ENCODE measurements at regions not wholly inside any gene's neighbourhood (a gene's known extent, or its start where the extent isn't known, plus 50 kb on each side); places are given as distances from the start of the nearest gene placed in this dataset.

GRCh38 chr2:594297-594949 lies 82.8 kb downstream of the TMEM18 start:
- no TSS peak for BruUV-seq (replicated peaks)
- H4K20me1 ChIP-seq (ENCODE audit: insufficient read depth) = no peaks in the 10 kb centered on the region
- H3K9me2 ChIP-seq (ENCODE audit: insufficient read depth) = no peaks in the 10 kb centered on the region
- H3K79me2 ChIP-seq (ENCODE audit: low read depth) = no peaks in the 10 kb centered on the region
- peaks cover 20% of the 10 kb centered on the region for H3K4me1 ChIP-seq (replicated peaks; ENCODE audit: insufficient read depth)
- ChIA-PET POLR2A (ENCODE audit: unreplicated experiment) (no interaction called here), CTCF (no interaction called here)
- peaks cover 12% of the 10 kb centered on the region; the same call in 1 of the 2 replicates for H3K27me3 ChIP-seq (ENCODE audit: insufficient read depth, low read depth)
- intact Hi-C loops (cut with micrococcal nuclease; ENCODE audit: unreplicated experiment) = no loop called here
- TF ChIP-seq EZH2 (IDR thresholded peaks at IDR 0.05; ENCODE audit: low read depth) = no peak
- TF ChIP-seq CTCF (conservative IDR thresholded peaks at IDR 0.05) = no peak
- H3K27ac ChIP-seq = no peak overlapping the region
- no peak overlapping the region for H3K4me3 ChIP-seq
- no peak overlapping the region for H3K4me2 ChIP-seq
- no peak for DNase-seq
- H3K9me3 ChIP-seq (ENCODE audit: insufficient read depth, low read depth) = no peaks in the 10 kb centered on the region
- no peaks in the 10 kb centered on the region for H3K36me3 ChIP-seq (ENCODE audit: low read depth)
- peaks cover 14% of the 10 kb centered on the region; the same call in 1 of the 2 replicates for H3F3A ChIP-seq (ENCODE audit: insufficient read depth, low read depth)
- H2AFZ ChIP-seq = no peak overlapping the region

- H3K27ac ChIP-seq = no peak overlapping the region
- H2AFZ ChIP-seq = no peak overlapping the region
- intact Hi-C loops (cut with micrococcal nuclease; ENCODE audit: unreplicated experiment) = no loop called here
- H3F3A ChIP-seq (ENCODE audit: insufficient read depth, low read depth) = peaks cover 18% of the 10 kb centered on the region
- no peaks in the 10 kb centered on the region for H3K9me2 ChIP-seq (ENCODE audit: insufficient read depth)
- no peak for TF ChIP-seq EZH2 (IDR thresholded peaks at IDR 0.05; ENCODE audit: low read depth)
- TF ChIP-seq CTCF (conservative IDR thresholded peaks at IDR 0.05) = no peak
- H3K4me2 ChIP-seq = no peak overlapping the region
- no peak for DNase-seq
- no peaks in the 10 kb centered on the region for H3K36me3 ChIP-seq (ENCODE audit: low read depth)
- H4K20me1 ChIP-seq (ENCODE audit: insufficient read depth) = no peaks in the 10 kb centered on the region
- H3K4me3 ChIP-seq = no peak overlapping the region
- ChIA-PET POLR2A (ENCODE audit: unreplicated experiment) (no interaction called here), CTCF (no interaction called here)
- H3K79me2 ChIP-seq (ENCODE audit: low read depth) = no peaks in the 10 kb centered on the region
- no peaks in the 10 kb centered on the region for H3K9me3 ChIP-seq (ENCODE audit: insufficient read depth, low read depth)
- peaks cover 27% of the 10 kb centered on the region for H3K4me1 ChIP-seq (replicated peaks; ENCODE audit: insufficient read depth)
- peaks cover 5% of the 10 kb centered on the region; the same call in 1 of the 2 replicates for H3K27me3 ChIP-seq (ENCODE audit: insufficient read depth, low read depth)
- BruUV-seq (replicated peaks) = no TSS peak
These were observed 83.7 kb downstream of the TMEM18 start for GRCh38 chr2:593356-594026.

GRCh38 chr2:592737-593136 lies 84.5 kb downstream of the TMEM18 start:
- Histone ChIP-seq H3K79me2 (ENCODE audit: low read depth) (no peaks in the 10 kb centered on the region), H4K20me1 (ENCODE audit: insufficient read depth) (no peaks in the 10 kb centered on the region), H3K4me1 (replicated peaks; ENCODE audit: insufficient read depth) (peaks cover 31% of the 10 kb centered on the region), H3K4me3 (no peak overlapping the region), H3K9me2 (ENCODE audit: insufficient read depth) (no peaks in the 10 kb centered on the region), H3K36me3 (ENCODE audit: low read depth) (no peaks in the 10 kb centered on the region), H3K9me3 (ENCODE audit: insufficient read depth, low read depth) (no peaks in the 10 kb centered on the region), H3F3A (ENCODE audit: insufficient read depth, low read depth) (peaks cover 18% of the 10 kb centered on the region), H2AFZ (no peak overlapping the region), H3K27ac (no peak overlapping the region), H3K4me2 (no peak overlapping the region), H3K27me3 (ENCODE audit: insufficient read depth, low read depth) (peaks cover 5% of the 10 kb centered on the region; the same call in 1 of the 2 replicates)
- no TSS peak for BruUV-seq (replicated peaks)
- intact Hi-C loops (cut with micrococcal nuclease; ENCODE audit: unreplicated experiment) = no loop called here
- DNase-seq = no peak
- ChIA-PET POLR2A (ENCODE audit: unreplicated experiment) (no interaction called here), CTCF (no interaction called here)
- TF ChIP-seq CTCF (conservative IDR thresholded peaks at IDR 0.05) (no peak), EZH2 (IDR thresholded peaks at IDR 0.05; ENCODE audit: low read depth) (no peak)
